ENCODE measurements at regions not wholly inside any gene's neighbourhood (a gene's known extent, or its start where the extent isn't known, plus 50 kb on each side); places are given as distances from the start of the nearest gene placed in this dataset.

DNA sequence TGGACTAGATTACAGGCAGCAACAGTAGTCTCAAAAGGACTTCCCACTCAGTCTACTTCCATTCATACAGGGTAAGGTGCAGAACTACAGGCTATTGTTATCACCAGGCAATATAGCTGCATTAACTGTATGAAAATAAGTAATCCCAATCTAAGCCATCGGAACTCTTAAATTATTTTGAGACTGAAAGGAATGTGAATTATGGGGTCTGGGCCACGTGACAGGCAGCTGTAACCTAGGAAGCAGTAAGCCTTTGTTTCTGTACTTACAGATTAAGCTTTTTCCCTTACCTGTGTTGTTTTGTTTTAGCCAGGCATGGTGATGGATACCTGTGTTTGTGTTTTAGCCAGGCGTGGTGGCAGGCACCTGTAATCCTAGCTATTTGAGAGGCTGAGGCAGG lies 152.4 kb upstream of the TRIM24 start:
- Histone ChIP-seq H3K27ac (no peak overlapping the region), H3K4me3 (no peak overlapping the region), H3K9me3 (no peaks in the 10 kb centered on the region), H3K4me2 (no peak overlapping the region), H3K4me1 (no peaks in the 10 kb centered on the region)
- ChIA-PET CTCF (interaction anchor here (0.7 kb wide), 1 partner anchor 246 kb away, joined by 6 read pairs; no protein-coding TSS in a partner anchor), POLR2A (no interaction called here)
- FAIRE-seq (no peak), ATAC-seq (no peak), DNase-seq (ENCODE audit: low read depth in 1 of 2, low spot score in 1 of 2) (no peak)
- WGBS (ENCODE audit: missing lambda C conversion rate) = 31% methylated on average over 3 of the region's 3 CpGs
- TF ChIP-seq KDM5A (IDR thresholded peaks at IDR 0.05) = no peak
- no peak for TF ChIP-seq HDAC2 (IDR thresholded peaks at IDR 0.05)
- TF ChIP-seq, protein P1, sequence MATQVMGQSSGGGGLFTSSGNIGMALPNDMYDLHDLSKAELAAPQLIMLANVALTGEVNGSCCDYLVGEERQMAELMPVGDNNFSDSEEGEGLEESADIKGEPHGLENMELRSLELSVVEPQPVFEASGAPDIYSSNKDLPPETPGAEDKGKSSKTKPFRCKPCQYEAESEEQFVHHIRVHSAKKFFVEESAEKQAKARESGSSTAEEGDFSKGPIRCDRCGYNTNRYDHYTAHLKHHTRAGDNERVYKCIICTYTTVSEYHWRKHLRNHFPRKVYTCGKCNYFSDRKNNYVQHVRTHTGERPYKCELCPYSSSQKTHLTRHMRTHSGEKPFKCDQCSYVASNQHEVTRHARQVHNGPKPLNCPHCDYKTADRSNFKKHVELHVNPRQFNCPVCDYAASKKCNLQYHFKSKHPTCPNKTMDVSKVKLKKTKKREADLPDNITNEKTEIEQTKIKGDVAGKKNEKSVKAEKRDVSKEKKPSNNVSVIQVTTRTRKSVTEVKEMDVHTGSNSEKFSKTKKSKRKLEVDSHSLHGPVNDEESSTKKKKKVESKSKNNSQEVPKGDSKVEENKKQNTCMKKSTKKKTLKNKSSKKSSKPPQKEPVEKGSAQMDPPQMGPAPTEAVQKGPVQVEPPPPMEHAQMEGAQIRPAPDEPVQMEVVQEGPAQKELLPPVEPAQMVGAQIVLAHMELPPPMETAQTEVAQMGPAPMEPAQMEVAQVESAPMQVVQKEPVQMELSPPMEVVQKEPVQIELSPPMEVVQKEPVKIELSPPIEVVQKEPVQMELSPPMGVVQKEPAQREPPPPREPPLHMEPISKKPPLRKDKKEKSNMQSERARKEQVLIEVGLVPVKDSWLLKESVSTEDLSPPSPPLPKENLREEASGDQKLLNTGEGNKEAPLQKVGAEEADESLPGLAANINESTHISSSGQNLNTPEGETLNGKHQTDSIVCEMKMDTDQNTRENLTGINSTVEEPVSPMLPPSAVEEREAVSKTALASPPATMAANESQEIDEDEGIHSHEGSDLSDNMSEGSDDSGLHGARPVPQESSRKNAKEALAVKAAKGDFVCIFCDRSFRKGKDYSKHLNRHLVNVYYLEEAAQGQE (IDR thresholded peaks at IDR 0.05) = no peak
- TF ChIP-seq RFX5 (IDR thresholded peaks at IDR 0.05) = no peak
- TF ChIP-seq FOSB (CRISPR knock-in tag; IDR thresholded peaks at IDR 0.05) = no peak
- TF ChIP-seq, protein P2, sequence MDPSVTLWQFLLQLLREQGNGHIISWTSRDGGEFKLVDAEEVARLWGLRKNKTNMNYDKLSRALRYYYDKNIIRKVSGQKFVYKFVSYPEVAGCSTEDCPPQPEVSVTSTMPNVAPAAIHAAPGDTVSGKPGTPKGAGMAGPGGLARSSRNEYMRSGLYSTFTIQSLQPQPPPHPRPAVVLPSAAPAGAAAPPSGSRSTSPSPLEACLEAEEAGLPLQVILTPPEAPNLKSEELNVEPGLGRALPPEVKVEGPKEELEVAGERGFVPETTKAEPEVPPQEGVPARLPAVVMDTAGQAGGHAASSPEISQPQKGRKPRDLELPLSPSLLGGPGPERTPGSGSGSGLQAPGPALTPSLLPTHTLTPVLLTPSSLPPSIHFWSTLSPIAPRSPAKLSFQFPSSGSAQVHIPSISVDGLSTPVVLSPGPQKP (IDR thresholded peaks at IDR 0.05; ENCODE audit: low read depth, low read length) = no peak
- TF ChIP-seq ZFP36 (IDR thresholded peaks at IDR 0.05; ENCODE audit: borderline replicate concordance, partially characterized antibody) = no peak
- TF ChIP-seq HOXA7 (CRISPR knock-in tag; IDR thresholded peaks at IDR 0.05) = no peak
- TF ChIP-seq EHF (CRISPR knock-in tag; IDR thresholded peaks at IDR 0.05) = no peak
- TF ChIP-seq HOXB5 (CRISPR knock-in tag; IDR thresholded peaks at IDR 0.05) = no peak
- no peak for TF ChIP-seq RARB (CRISPR knock-in tag; IDR thresholded peaks at IDR 0.05)
- TF ChIP-seq NPAS2 (CRISPR knock-in tag; IDR thresholded peaks at IDR 0.05; ENCODE audit: borderline replicate concordance) = no peak
- no peak for TF ChIP-seq JUN (IDR thresholded peaks at IDR 0.05)
- TF ChIP-seq ZSCAN20 (CRISPR knock-in tag; IDR thresholded peaks at IDR 0.05) = no peak
- TF ChIP-seq ZNF302 (CRISPR knock-in tag; IDR thresholded peaks at IDR 0.05) = no peak
- TF ChIP-seq PHF8 (IDR thresholded peaks at IDR 0.05; ENCODE audit: borderline replicate concordance, low read depth) = no peak
- no peak for TF ChIP-seq BHLHE40 (IDR thresholded peaks at IDR 0.05; ENCODE audit: low read depth, low read length)
- TF ChIP-seq EP300 (IDR thresholded peaks at IDR 0.05) = no peak
- TF ChIP-seq NR3C1 (IDR thresholded peaks at IDR 0.05) = no peak

DNA sequence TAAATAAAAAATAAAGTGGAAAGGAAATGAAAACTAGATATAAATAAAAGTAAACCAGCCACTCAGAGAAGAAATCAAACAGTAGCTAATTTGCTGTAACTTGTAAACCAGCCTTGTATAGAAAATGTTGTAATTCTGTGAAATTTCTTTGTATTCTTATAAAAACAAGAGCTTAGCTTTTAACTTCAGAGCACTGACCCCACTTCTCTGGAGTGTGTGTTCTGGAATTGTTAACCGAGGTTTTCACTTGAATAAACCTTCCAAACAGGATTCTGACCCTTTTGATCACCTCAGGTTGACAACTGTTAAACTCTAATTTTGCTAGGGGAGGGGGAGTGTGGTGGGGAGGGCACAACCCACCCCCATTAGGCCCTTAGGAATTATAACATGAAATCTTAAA lies 151.9 kb upstream of the TRIM24 start:
- POLR2A ChIA-PET = no interaction called here
- Histone ChIP-seq H3K4me2 (no peak overlapping the region), H3K9me3 (no peaks in the 10 kb centered on the region), H3K4me1 (no peaks in the 10 kb centered on the region), H3K27ac (no peak overlapping the region), H3K4me3 (no peak overlapping the region)
- WGBS (ENCODE audit: missing lambda C conversion rate) = 15% methylated on average over 1 of the region's 1 CpG
- DNase-seq (ENCODE audit: low read depth in 1 of 2, low spot score in 1 of 2) (no peak), ATAC-seq (no peak), FAIRE-seq (no peak)
- CTCF ChIA-PET = no interaction called here
- TF ChIP-seq CBX2 (IDR thresholded peaks at IDR 0.05; ENCODE audit: borderline replicate concordance, low read depth) = no peak
- no peak for TF ChIP-seq CHD2 (IDR thresholded peaks at IDR 0.05; ENCODE audit: low read length, partially characterized antibody)
- no peak for TF ChIP-seq PHF8 (IDR thresholded peaks at IDR 0.05; ENCODE audit: borderline replicate concordance, low read depth)
- no peak for TF ChIP-seq MAFK (IDR thresholded peaks at IDR 0.05; ENCODE audit: partially characterized antibody)
- no peak for TF ChIP-seq RNF2 (IDR thresholded peaks at IDR 0.05; ENCODE audit: borderline replicate concordance, low read depth)
- no peak for TF ChIP-seq KDM1A (IDR thresholded peaks at IDR 0.05; ENCODE audit: low read depth)
- no peak for TF ChIP-seq EHMT2 (IDR thresholded peaks at IDR 0.05; ENCODE audit: low read depth)
